HG02588 (cell line): ENCODE measurements at regions not wholly inside any gene's neighbourhood (a gene's known extent, or its start where the extent isn't known, plus 50 kb on each side); places are given as distances from the start of the nearest gene placed in this dataset.
"Not testable (repeated sequence)": the region's sequence is repeated elsewhere in the genome, so short reads cannot be mapped to it uniquely, and the experiment has no call there.

Experiments used
- ATAC-seq: cut with Tn5 transposase; IDR thresholded peaks from one replicate; pipeline ENCODE4 v1.9.1; 2021; ENCODE audit warnings: mild to moderate bottlenecking, moderate library complexity; ENCODE audit not compliant: unreplicated experiment

- no peak for ATAC-seq
Measured at GRCh38 chr1:194013561-194013960, 827.1 kb upstream of the B3GALT2 start.

GRCh38 chr1:194004146-194004545 lies 817.7 kb upstream of the B3GALT2 start:
- ATAC-seq: no peak

- ATAC-seq: not testable (repeated sequence)
Measured at GRCh38 chr1:194001726-194002350, 815.4 kb upstream of the B3GALT2 start.

- no peak for ATAC-seq
Measured at GRCh38 chr1:193988885-193989284, 802.5 kb upstream of the B3GALT2 start.

GRCh38 chr1:193979219-193979618 lies 792.8 kb upstream of the B3GALT2 start:
- no peak for ATAC-seq

GRCh38 chr1:193974286-193974798 lies 787.9 kb upstream of the B3GALT2 start:
- ATAC-seq: no peak

GRCh38 chr1:193973428-193973827 lies 787.0 kb upstream of the B3GALT2 start:
- no peak for ATAC-seq

- no peak for ATAC-seq
Measured at GRCh38 chr1:193971595-193971994, 785.2 kb upstream of the B3GALT2 start.

GRCh38 chr1:193960499-193960898 lies 774.1 kb upstream of the B3GALT2 start:
- no peak for ATAC-seq

- ATAC-seq: no peak
Measured at GRCh38 chr1:193960040-193960439, 773.6 kb upstream of the B3GALT2 start.

- ATAC-seq: no peak
Measured at GRCh38 chr1:193957556-193958095, 771.2 kb upstream of the B3GALT2 start.

GRCh38 chr1:193952778-193953374 lies 766.5 kb upstream of the B3GALT2 start:
- ATAC-seq: no peak

- no peak for ATAC-seq
Measured at GRCh38 chr1:193951984-193952383, 765.6 kb upstream of the B3GALT2 start.

GRCh38 chr1:193944454-193944853 lies 758.0 kb upstream of the B3GALT2 start:
- no peak for ATAC-seq

GRCh38 chr1:193940176-193940575 lies 753.8 kb upstream of the B3GALT2 start:
- ATAC-seq: no peak

- no peak for ATAC-seq
Measured at GRCh38 chr1:193939585-193939984, 753.2 kb upstream of the B3GALT2 start.

- ATAC-seq: no peak
Measured at GRCh38 chr1:193937308-193937707, 750.9 kb upstream of the B3GALT2 start.

- ATAC-seq: no peak
Measured at GRCh38 chr1:193932979-193933378, 746.6 kb upstream of the B3GALT2 start.

GRCh38 chr1:193931356-193931755 lies 744.9 kb upstream of the B3GALT2 start:
- ATAC-seq: no peak

GRCh38 chr1:193929374-193930033 lies 743.1 kb upstream of the B3GALT2 start:
- ATAC-seq: no peak

- ATAC-seq: no peak
Measured at GRCh38 chr1:193927550-193927949, 741.1 kb upstream of the B3GALT2 start.

- ATAC-seq: no peak
Measured at GRCh38 chr1:193926956-193927355, 740.5 kb upstream of the B3GALT2 start.
